Left colon (tissue), 2 donors: ENCODE measurements at regions not wholly inside any gene's neighbourhood (a gene's known extent, or its start where the extent isn't known, plus 50 kb on each side); places are given as distances from the start of the nearest gene placed in this dataset.

Experiments used
- ATAC-seq: fragments of 200-7000 bp; cut with Tn5 transposase; one replicate; pipeline ENCODE4 v1.9.1; 2020; ENCODE audit warnings: mild to moderate bottlenecking, moderate library complexity
- DNase-seq, 2 donors: peaks; one replicate each; pipeline ENCODE4 v3.0.0-alpha.2; 2020
- intact Hi-C, 2 donors: fragments of 100-400 bp; cut with DNase I in 1 of 2; cut with micrococcal nuclease in 1 of 2; formaldehyde crosslinking; loops; one replicate each; pipeline versions ENCODE4 v1.11.2 to v1.14.0; 2022; cut with DNase I, micrococcal nuclease
- donor health status: DM: no; HTN: no; CAD: no.
- donor health status: DM: yes; HTN: yes; CAD: no.

- intact Hi-C loops, result no loop called here
- DNase-seq (no peak), ATAC-seq (no peak)
These were observed 1094.0 kb upstream of the LRRN3 start for GRCh38 chr7:109996927-109997326.

GRCh38 chr7:109997837-109998236 is 1093.1 kb upstream of the LRRN3 start:
- DNase-seq (no peak), ATAC-seq (no peak)
- intact Hi-C loops, result no loop called here

GRCh38 chr7:110001254-110001938 is 1089.5 kb upstream of the LRRN3 start:
- no peak for DNase-seq
- no peak for ATAC-seq
- intact Hi-C loops, result no loop called here

- no peak for DNase-seq
- ATAC-seq, result no peak
- intact Hi-C loops, result no loop called here
These were observed 1087.1 kb upstream of the LRRN3 start for GRCh38 chr7:110003827-110004226.

GRCh38 chr7:110007320-110008063 is 1083.4 kb upstream of the LRRN3 start:
- intact Hi-C loops, result no loop called here
- no peak for DNase-seq
- ATAC-seq, result no peak

GRCh38 chr7:110010359-110010758 is 1080.6 kb upstream of the LRRN3 start:
- no peak for ATAC-seq
- intact Hi-C loops, result no loop called here
- no peak for DNase-seq

- ATAC-seq (no peak), DNase-seq (no peak)
- intact Hi-C loops, result no loop called here
These were observed 1073.5 kb upstream of the LRRN3 start for GRCh38 chr7:110017405-110017804.

- ATAC-seq, result no peak
These were observed 1063.5 kb upstream of the LRRN3 start for GRCh38 chr7:110027385-110027784.

GRCh38 chr7:110043519-110043918 is 1047.4 kb upstream of the LRRN3 start:
- DNase-seq (no peak), ATAC-seq (no peak)
- intact Hi-C loops, result no loop called here

More at GRCh38 chr7:110027385-110027784, 1063.5 kb upstream of the LRRN3 start:
- no peak for DNase-seq
- intact Hi-C loops, result no loop called here

GRCh38 chr7:110050785-110051184 is 1040.1 kb upstream of the LRRN3 start:
- DNase-seq, result no peak
- intact Hi-C loops, result no loop called here
- no peak for ATAC-seq

GRCh38 chr7:110051372-110051771 is 1039.6 kb upstream of the LRRN3 start:
- intact Hi-C loops, result no loop called here
- no peak for ATAC-seq
- DNase-seq, result no peak

GRCh38 chr7:110056331-110056730 is 1034.6 kb upstream of the LRRN3 start:
- ATAC-seq (no peak), DNase-seq (no peak)
- intact Hi-C loops, result no loop called here

- DNase-seq (no peak), ATAC-seq (no peak)
- intact Hi-C loops, result no loop called here
These were observed 1032.5 kb upstream of the LRRN3 start for GRCh38 chr7:110058401-110058800.

GRCh38 chr7:110061387-110061786 is 1029.5 kb upstream of the LRRN3 start:
- DNase-seq, result no peak
- intact Hi-C loops, result no loop called here
- ATAC-seq, result no peak

GRCh38 chr7:110065121-110065520 is 1025.8 kb upstream of the LRRN3 start:
- DNase-seq (no peak), ATAC-seq (no peak)
- intact Hi-C loops, result no loop called here

GRCh38 chr7:110066843-110067242 is 1024.1 kb upstream of the LRRN3 start:
- DNase-seq, result no peak
- ATAC-seq, result no peak
- intact Hi-C loops, result no loop called here

GRCh38 chr7:110071192-110071591 is 1019.7 kb upstream of the LRRN3 start:
- DNase-seq (no peak), ATAC-seq (no peak)
- intact Hi-C loops, result no loop called here

GRCh38 chr7:110075450-110075849 is 1015.5 kb upstream of the LRRN3 start:
- ATAC-seq (no peak), DNase-seq (no peak)
- intact Hi-C loops, result no loop called here

GRCh38 chr7:110076194-110076593 is 1014.7 kb upstream of the LRRN3 start:
- DNase-seq (no peak), ATAC-seq (no peak)
- intact Hi-C loops, result no loop called here

GRCh38 chr7:110084181-110084807 is 1006.6 kb upstream of the LRRN3 start:
- intact Hi-C loops, result no loop called here
- DNase-seq, result no peak
- ATAC-seq, result no peak
